B cell (primary cell): ENCODE measurements at regions not wholly inside any gene's neighbourhood (a gene's known extent, or its start where the extent isn't known, plus 50 kb on each side); places are given as distances from the start of the nearest gene placed in this dataset.

Source experiments
- CTCF ChIP-seq: fragments of 200-600 bp; IDR thresholded peaks from one replicate; pipeline ENCODE4 v1.8.0; 2022; ENCODE audit warnings: antibody characterized with exemption, mild to moderate bottlenecking
- EZH2 ChIP-seq: IDR thresholded peaks from 2 replicates; pipeline ENCODE4 v1.6.1; 2012; ENCODE audit warnings: borderline replicate concordance, low read depth, mild to moderate bottlenecking, moderate library complexity, low read length; ENCODE audit not compliant: insufficient read depth, poor library complexity, severe bottlenecking

- TF ChIP-seq CTCF (no peak), EZH2 (no peak)
Measured at GRCh38 chr15:66635006-66635405, 67.0 kb upstream of the SMAD6 start.
